Endothelial cell of umbilical vein (primary cell): ENCODE measurements at regions not wholly inside any gene's neighbourhood (a gene's known extent, or its start where the extent isn't known, plus 50 kb on each side); places are given as distances from the start of the nearest gene placed in this dataset.

ENCODE experiments used
- BruUV-seq: library from RNA; stranded (reverse); fragments of 400-500 nt; replicated peaks from 2 replicates; lab custom pipeline; 2021; lab: Mats Ljungman, UMichigan
- CTCF ChIA-PET: fragments of 300-600, 350-600 bp; sonication (Branson Sonifier 250); formaldehyde crosslinking; loops from one replicate; lab custom pipeline; 2021; ENCODE audit warnings: antibody characterized with exemption, inconsistent platforms; lab: Charles Lee
- POLR2A ChIA-PET: fragments of 300-600, 350-600 bp; sonication (Branson Sonifier 250); formaldehyde crosslinking; loops from one replicate; lab custom pipeline; 2021; ENCODE audit warnings: antibody characterized with exemption, inconsistent platforms; lab: Charles Lee
- DNase-seq: peaks from one replicate; pipeline ENCODE4 v3.0.0-alpha.2; 2011; ENCODE audit warnings: low read depth, low spot score
- FAIRE-seq: peaks from 2 replicates; lab custom pipeline; 2011; peaks lifted over from hg19 to GRCh38; lab: Jason Lieb, UNC
- H2AFZ ChIP-seq: 2 replicates; pipeline ENCODE4 v1.6.0; 2012; ENCODE audit warnings: low read depth, low read length, control low read depth, inconsistent platforms
- H3K27ac ChIP-seq: 2 replicates; pipeline ENCODE4 v1.5.1; 2011; ENCODE audit warnings: low read depth, mild to moderate bottlenecking, control low read depth, low read length, moderate library complexity; ENCODE audit not compliant: insufficient read depth
- H3K27me3 ChIP-seq, 2 experiments: 2 replicates each; pipeline versions ENCODE4 v1.6.0 to v1.6.1; 2011; ENCODE audit warnings: low read length in 2 of 2, mixed read lengths in 1 of 2; ENCODE audit not compliant: control insufficient read depth in 2 of 2, insufficient read depth in 2 of 2
- H3K36me3 ChIP-seq, 2 experiments: 2 replicates in 1 of 2; 3 replicates in 1 of 2; pipeline ENCODE4 v1.5.1; 2011; ENCODE audit warnings: low read length in 2 of 2, mild to moderate bottlenecking in 1 of 2, moderate library complexity in 1 of 2; ENCODE audit not compliant: control insufficient read depth in 2 of 2, insufficient read depth in 2 of 2; ENCODE audit errors: extremely low read depth in 1 of 2
- H3K4me1 ChIP-seq: 3 replicates; pipeline ENCODE4 v1.5.1; 2011; ENCODE audit warnings: mild to moderate bottlenecking, low read length; ENCODE audit not compliant: control insufficient read depth, insufficient read depth; ENCODE audit errors: extremely low read depth
- H3K4me2 ChIP-seq: 2 replicates; pipeline ENCODE4 v1.6.1; 2011; ENCODE audit warnings: low read length, control low read depth, mixed read lengths; ENCODE audit not compliant: insufficient read depth
- H3K4me3 ChIP-seq, 3 experiments: fragments of 200-600 bp in 1 of 3; sonication (generic), shearing (Covaris generic) in 1 of 3; replicated peaks in 1 of 3; 2 replicates each; pipeline ENCODE4 v1.5.1; 2011 to 2016; ENCODE audit warnings: control low read depth in 3 of 3, low read length in 3 of 3, mild to moderate bottlenecking in 2 of 3, inconsistent platforms in 1 of 3, low read depth in 1 of 3, moderate library complexity in 1 of 3; ENCODE audit not compliant: insufficient read depth in 1 of 3
- H3K79me2 ChIP-seq: 2 replicates; pipeline ENCODE4 v1.6.0; 2012; ENCODE audit warnings: low read length, inconsistent platforms; ENCODE audit not compliant: control insufficient read depth, insufficient read depth
- H3K9ac ChIP-seq: replicated peaks from 2 replicates; pipeline ENCODE3; 2011; ENCODE audit warnings: low read length, control low read depth; ENCODE audit not compliant: insufficient read depth; ENCODE audit errors: extremely low read depth
- H3K9me1 ChIP-seq: replicated peaks from 3 replicates; pipeline ENCODE4 v1.6.0; 2011; ENCODE audit warnings: mild to moderate bottlenecking, low read length; ENCODE audit not compliant: control insufficient read depth, insufficient read depth; ENCODE audit errors: extremely low read depth
- H3K9me3 ChIP-seq: replicated peaks from 2 replicates; pipeline ENCODE4 v1.5.1; 2012; ENCODE audit warnings: low read length, inconsistent platforms; ENCODE audit not compliant: control insufficient read depth, insufficient read depth
- H4K20me1 ChIP-seq: replicated peaks from 2 replicates; pipeline ENCODE3; 2011; ENCODE audit warnings: mild to moderate bottlenecking, low read length; ENCODE audit not compliant: control insufficient read depth, insufficient read depth; ENCODE audit errors: extremely low read depth
- EZH2 ChIP-seq: IDR thresholded peaks from 2 replicates; pipeline ENCODE4 v1.6.1; 2012; ENCODE audit warnings: borderline replicate concordance, low read depth, mild to moderate bottlenecking, moderate library complexity, low read length, inconsistent platforms; ENCODE audit not compliant: severe bottlenecking
- FOS ChIP-seq: IDR thresholded peaks from 2 replicates; pipeline ENCODE4 v1.6.1; 2011; ENCODE audit warnings: mild to moderate bottlenecking, low read length, moderate library complexity, borderline replicate concordance; ENCODE audit not compliant: insufficient read depth
- GATA2 ChIP-seq: IDR thresholded peaks from 2 replicates; pipeline ENCODE4 v1.7.0; 2011; ENCODE audit warnings: low read depth, mild to moderate bottlenecking, moderate library complexity, mixed read lengths, low read length; ENCODE audit not compliant: insufficient read length, insufficient read depth
- JUN ChIP-seq: IDR thresholded peaks from 2 replicates; pipeline ENCODE4 v1.6.1; 2011; ENCODE audit warnings: borderline replicate concordance, low read depth; ENCODE audit not compliant: insufficient read length, insufficient read depth
- MAX ChIP-seq: IDR thresholded peaks from 2 replicates; pipeline ENCODE4 v1.6.1; 2011; ENCODE audit not compliant: insufficient read depth, insufficient read length
- MYC ChIP-seq: IDR thresholded peaks from one replicate; pipeline ENCODE4 v1.6.1; 2011; ENCODE audit warnings: mild to moderate bottlenecking, low read depth, low read length
- POLR2A ChIP-seq: IDR thresholded peaks from 2 replicates; pipeline ENCODE4 v1.6.1; 2012; ENCODE audit warnings: low read depth, mild to moderate bottlenecking, control low read depth, low read length
- POLR2AphosphoS5 ChIP-seq: IDR thresholded peaks from 2 replicates; pipeline ENCODE4 v1.6.1; 2012; ENCODE audit warnings: low read depth, mild to moderate bottlenecking, control low read depth, low read length, moderate library complexity; ENCODE audit not compliant: insufficient read depth
- dilution Hi-C: fragments of 300-500 bp; cut with MboI; formaldehyde crosslinking; loops from one replicate; pipeline ENCODE4 v1.15.0; 2019; ENCODE audit warnings: low sequenced_read_pairs; ENCODE audit not compliant: extremely low pct_ligation_motif_present
- intact Hi-C: fragments of 100-400 bp; cut with micrococcal nuclease; formaldehyde crosslinking; loops from one replicate; pipeline ENCODE4 v1.10.0; 2022
- TF ChIP-seq, protein P1 (sequence below), 2 donors: IDR thresholded peaks; 1 replicate in 1 of 2; 2 replicates in 1 of 2; pipeline ENCODE4 v1.5.1; 2011; ENCODE audit warnings: low read length in 2 of 2, mild to moderate bottlenecking in 2 of 2, moderate library complexity in 2 of 2, control low read depth in 1 of 2, inconsistent platforms in 1 of 2, low read depth in 1 of 2; ENCODE audit not compliant: insufficient read depth in 1 of 2; ENCODE audit errors: extremely low read depth in 1 of 2

GRCh38 chr1:243977094-243977493 lies 74.0 kb upstream of the ZBTB18 start:
- no peaks in the 10 kb centered on the region for H4K20me1 ChIP-seq
- no peak overlapping the region for H3K27ac ChIP-seq
- H3K4me2 ChIP-seq = no peak overlapping the region
- BruUV-seq = no TSS peak
- peaks cover 0 to 2% of the 10 kb centered on the region in 2 experiments for H3K27me3 ChIP-seq
- DNase-seq (no peak), FAIRE-seq (no peak)
- H3K4me1 ChIP-seq = no peaks in the 10 kb centered on the region
- H3K79me2 ChIP-seq = no peaks in the 10 kb centered on the region
- ChIA-PET CTCF (no interaction called here), POLR2A (no interaction called here)
- dilution Hi-C loops = no loop called here
- H3K9me3 ChIP-seq = no peaks in the 10 kb centered on the region
- intact Hi-C loops = no loop called here
- no peaks in the 10 kb centered on the region for H3K9me1 ChIP-seq
- no peak overlapping the region for H3K4me3 ChIP-seq
- TF ChIP-seq POLR2AphosphoS5 = no peak
- no peak for TF ChIP-seq POLR2A
- no peak for TF ChIP-seq JUN
- no peak for TF ChIP-seq FOS
- TF ChIP-seq MAX = no peak
- TF ChIP-seq MYC = no peak
- TF ChIP-seq EZH2 = no peak
- TF ChIP-seq GATA2 = no peak
- TF ChIP-seq, protein P1, sequence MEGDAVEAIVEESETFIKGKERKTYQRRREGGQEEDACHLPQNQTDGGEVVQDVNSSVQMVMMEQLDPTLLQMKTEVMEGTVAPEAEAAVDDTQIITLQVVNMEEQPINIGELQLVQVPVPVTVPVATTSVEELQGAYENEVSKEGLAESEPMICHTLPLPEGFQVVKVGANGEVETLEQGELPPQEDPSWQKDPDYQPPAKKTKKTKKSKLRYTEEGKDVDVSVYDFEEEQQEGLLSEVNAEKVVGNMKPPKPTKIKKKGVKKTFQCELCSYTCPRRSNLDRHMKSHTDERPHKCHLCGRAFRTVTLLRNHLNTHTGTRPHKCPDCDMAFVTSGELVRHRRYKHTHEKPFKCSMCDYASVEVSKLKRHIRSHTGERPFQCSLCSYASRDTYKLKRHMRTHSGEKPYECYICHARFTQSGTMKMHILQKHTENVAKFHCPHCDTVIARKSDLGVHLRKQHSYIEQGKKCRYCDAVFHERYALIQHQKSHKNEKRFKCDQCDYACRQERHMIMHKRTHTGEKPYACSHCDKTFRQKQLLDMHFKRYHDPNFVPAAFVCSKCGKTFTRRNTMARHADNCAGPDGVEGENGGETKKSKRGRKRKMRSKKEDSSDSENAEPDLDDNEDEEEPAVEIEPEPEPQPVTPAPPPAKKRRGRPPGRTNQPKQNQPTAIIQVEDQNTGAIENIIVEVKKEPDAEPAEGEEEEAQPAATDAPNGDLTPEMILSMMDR (IDR thresholded peaks at IDR 0.05; ENCODE audit: extremely low read depth in 1 of 2, insufficient read depth in 1 of 2, low read depth in 1 of 2, low read length in 2 of 2) = no peak
- H3K9ac ChIP-seq = no peak overlapping the region
- H2AFZ ChIP-seq = no peak overlapping the region
- no peaks in the 10 kb centered on the region for H3K36me3 ChIP-seq
